ENCODE measurements at regions not wholly inside any gene's neighbourhood (a gene's known extent, or its start where the extent isn't known, plus 50 kb on each side); places are given as distances from the start of the nearest gene placed in this dataset.

DNA sequence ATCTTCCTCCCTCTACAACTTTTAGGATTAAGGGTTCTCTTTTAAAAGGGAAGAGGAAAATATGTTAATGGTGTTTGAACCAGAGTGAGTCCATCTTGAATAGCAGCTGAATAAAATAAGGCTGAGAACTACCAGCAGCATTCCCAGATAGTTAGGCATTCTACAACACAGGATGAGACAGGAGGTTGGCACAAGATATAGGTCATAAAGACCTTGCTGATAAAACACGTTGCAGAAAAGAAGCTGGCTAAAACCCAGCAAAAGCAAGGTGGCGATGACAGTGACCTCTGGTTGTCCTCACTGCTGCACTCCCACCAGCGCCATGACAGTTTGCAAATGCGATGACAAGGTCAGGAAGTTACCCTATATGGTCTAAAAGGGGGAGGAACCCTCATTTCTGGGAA lies 77.8 kb downstream of the PLK2 start:
- TF ChIP-seq, protein P1, sequence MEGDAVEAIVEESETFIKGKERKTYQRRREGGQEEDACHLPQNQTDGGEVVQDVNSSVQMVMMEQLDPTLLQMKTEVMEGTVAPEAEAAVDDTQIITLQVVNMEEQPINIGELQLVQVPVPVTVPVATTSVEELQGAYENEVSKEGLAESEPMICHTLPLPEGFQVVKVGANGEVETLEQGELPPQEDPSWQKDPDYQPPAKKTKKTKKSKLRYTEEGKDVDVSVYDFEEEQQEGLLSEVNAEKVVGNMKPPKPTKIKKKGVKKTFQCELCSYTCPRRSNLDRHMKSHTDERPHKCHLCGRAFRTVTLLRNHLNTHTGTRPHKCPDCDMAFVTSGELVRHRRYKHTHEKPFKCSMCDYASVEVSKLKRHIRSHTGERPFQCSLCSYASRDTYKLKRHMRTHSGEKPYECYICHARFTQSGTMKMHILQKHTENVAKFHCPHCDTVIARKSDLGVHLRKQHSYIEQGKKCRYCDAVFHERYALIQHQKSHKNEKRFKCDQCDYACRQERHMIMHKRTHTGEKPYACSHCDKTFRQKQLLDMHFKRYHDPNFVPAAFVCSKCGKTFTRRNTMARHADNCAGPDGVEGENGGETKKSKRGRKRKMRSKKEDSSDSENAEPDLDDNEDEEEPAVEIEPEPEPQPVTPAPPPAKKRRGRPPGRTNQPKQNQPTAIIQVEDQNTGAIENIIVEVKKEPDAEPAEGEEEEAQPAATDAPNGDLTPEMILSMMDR (IDR thresholded peaks at IDR 0.05): no peak

GRCh38 chr5:58381566-58381965 lies 78.3 kb downstream of the PLK2 start:
- TF ChIP-seq, protein P1 (IDR thresholded peaks at IDR 0.05): no peak

GRCh38 chr5:58380655-58381054 lies 79.2 kb downstream of the PLK2 start:
- TF ChIP-seq, protein P1 (IDR thresholded peaks at IDR 0.05): no peak

GRCh38 chr5:58378613-58379390 lies 81.1 kb downstream of the PLK2 start:
- TF ChIP-seq, protein P1 (IDR thresholded peaks at IDR 0.05): no peak

- TF ChIP-seq, protein P1 (IDR thresholded peaks at IDR 0.05): no peak
Measured at GRCh38 chr5:58370606-58371005, 89.3 kb downstream of the PLK2 start.

GRCh38 chr5:58369513-58370190 lies 90.2 kb downstream of the PLK2 start:
- TF ChIP-seq, protein P1 (IDR thresholded peaks at IDR 0.05): no peak

DNA sequence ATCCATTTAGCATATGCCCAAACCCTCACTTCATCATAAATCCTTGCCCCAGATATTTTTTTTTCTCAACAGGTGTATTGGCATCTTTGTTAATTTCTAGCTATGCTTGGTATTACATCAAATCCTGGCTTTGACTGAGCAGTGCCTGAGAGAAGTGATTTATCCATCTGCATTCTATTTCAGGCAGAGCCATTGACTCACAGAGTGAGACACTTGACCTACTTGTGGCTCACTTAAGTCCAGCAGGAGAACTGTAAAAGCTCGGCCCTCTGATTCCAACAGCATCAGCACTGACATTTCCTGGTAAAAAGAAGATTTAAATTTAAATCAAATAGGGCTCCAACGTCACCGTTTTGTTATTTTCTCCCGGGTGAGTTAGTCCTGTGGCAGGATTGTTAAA lies 93.4 kb downstream of the PLK2 start:
- TF ChIP-seq, protein P1 (IDR thresholded peaks at IDR 0.05): no peak
